Breast epithelium (tissue), 3 donors: ENCODE measurements at regions not wholly inside any gene's neighbourhood (a gene's known extent, or its start where the extent isn't known, plus 50 kb on each side); places are given as distances from the start of the nearest gene placed in this dataset.

Experiments used
- POLR2A ChIP-seq: fragments of 450-650 bp; IDR thresholded peaks from one replicate; pipeline ENCODE4 v1.6.1; 2016; ENCODE audit warnings: antibody characterized with exemption, mild to moderate bottlenecking, moderate library complexity
- POLR2AphosphoS5 ChIP-seq, 3 donors: sonication (generic); formaldehyde crosslinking; IDR thresholded peaks; one replicate each; pipeline ENCODE4 v1.6.1; 2017; ENCODE audit warnings: antibody characterized with exemption in 3 of 3
- TF ChIP-seq, protein P1 (sequence below), 3 donors: fragments of 450-650 bp; IDR thresholded peaks; one replicate each; pipeline ENCODE4 v1.5.1; 2016 to 2017; ENCODE audit warnings: antibody characterized with exemption in 3 of 3, mild to moderate bottlenecking in 3 of 3, moderate library complexity in 3 of 3

DNA sequence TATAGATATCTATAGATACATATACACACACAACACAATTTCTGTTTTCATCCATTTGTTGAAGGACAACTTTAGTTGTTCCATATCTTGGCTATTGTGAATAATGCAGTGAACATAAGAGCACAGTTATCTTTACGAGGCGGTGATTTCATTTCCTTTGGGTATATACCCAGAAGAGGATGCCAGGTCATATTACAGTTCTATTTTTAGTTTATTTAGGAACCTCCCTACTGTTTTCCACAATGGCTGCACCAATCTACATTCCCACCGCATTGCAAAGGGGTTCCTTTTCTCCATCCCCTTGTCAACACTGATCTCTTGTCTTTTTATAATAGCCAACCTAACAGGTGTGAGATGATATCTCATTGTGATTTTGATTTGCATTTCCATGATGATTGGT lies 143.4 kb upstream of the ARHGAP5 start:
- TF ChIP-seq, protein P1, sequence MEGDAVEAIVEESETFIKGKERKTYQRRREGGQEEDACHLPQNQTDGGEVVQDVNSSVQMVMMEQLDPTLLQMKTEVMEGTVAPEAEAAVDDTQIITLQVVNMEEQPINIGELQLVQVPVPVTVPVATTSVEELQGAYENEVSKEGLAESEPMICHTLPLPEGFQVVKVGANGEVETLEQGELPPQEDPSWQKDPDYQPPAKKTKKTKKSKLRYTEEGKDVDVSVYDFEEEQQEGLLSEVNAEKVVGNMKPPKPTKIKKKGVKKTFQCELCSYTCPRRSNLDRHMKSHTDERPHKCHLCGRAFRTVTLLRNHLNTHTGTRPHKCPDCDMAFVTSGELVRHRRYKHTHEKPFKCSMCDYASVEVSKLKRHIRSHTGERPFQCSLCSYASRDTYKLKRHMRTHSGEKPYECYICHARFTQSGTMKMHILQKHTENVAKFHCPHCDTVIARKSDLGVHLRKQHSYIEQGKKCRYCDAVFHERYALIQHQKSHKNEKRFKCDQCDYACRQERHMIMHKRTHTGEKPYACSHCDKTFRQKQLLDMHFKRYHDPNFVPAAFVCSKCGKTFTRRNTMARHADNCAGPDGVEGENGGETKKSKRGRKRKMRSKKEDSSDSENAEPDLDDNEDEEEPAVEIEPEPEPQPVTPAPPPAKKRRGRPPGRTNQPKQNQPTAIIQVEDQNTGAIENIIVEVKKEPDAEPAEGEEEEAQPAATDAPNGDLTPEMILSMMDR (IDR thresholded peaks at IDR 0.05) = no peak
- TF ChIP-seq POLR2A (no peak), POLR2AphosphoS5 (IDR thresholded peaks at IDR 0.05) (no peak)
